Hematopoietic multipotent progenitor cell treated with erythropoietin and hydrocortisone succinate and interleukin-3 and kit ligand, for 6 days (in vitro differentiated cells): ENCODE measurements at regions not wholly inside any gene's neighbourhood (a gene's known extent, or its start where the extent isn't known, plus 50 kb on each side); places are given as distances from the start of the nearest gene placed in this dataset.
"Not testable (repeated sequence)": the region's sequence is repeated elsewhere in the genome, so short reads cannot be mapped to it uniquely, and the experiment has no call there.

Source experiments
- DNase-seq: peaks from one replicate; pipeline ENCODE4 v3.0.0-alpha.2; 2015

GRCh38 chr2:192544371-192544955 lies 349.7 kb upstream of the TMEFF2 start:
- DNase-seq: no peak

DNA sequence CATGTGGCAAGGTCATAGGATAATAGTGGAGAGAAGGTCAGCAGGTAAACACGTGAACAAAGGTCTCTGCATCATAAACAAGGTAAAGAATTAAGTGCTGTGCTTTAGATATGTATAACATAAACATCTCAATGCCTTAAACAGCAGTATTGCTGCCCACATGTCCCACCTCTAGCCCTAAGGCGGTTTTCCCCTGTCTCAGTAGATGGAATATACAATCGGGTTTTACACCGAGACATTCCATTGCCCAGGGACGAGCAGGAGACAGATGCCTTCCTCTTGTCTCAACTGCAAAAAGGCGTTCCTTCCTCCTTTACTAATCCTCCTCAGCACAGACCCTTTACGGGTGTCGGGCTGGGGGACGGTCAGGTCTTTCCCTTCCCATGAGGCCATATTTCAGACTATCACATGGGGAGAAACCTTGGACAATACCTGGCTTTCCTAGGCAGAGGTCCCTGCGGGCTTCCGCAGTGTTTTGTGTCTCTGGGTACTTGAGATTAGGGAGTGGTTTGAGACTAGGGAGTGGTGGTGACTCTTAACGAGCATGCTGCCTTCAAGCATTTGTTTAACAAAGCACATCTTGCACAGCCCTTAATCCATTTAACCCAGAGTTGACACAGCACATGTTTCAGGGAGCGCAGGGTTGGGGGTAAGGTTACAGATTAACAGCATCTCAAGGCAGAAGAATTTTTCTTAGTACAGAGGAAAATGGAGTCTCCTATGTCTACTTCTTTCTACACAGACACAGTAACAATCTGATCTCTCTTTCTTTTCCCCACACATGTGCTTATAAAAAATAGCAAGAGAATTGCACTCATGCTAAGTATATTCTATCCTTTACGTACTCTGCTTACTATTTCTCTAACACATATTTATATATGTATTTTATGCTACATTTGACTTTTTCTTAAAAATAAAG lies 347.7 kb upstream of the TMEFF2 start:
- not testable (repeated sequence) for DNase-seq

- no peak for DNase-seq
Measured at GRCh38 chr2:192539306-192539705, 344.6 kb upstream of the TMEFF2 start.

DNA sequence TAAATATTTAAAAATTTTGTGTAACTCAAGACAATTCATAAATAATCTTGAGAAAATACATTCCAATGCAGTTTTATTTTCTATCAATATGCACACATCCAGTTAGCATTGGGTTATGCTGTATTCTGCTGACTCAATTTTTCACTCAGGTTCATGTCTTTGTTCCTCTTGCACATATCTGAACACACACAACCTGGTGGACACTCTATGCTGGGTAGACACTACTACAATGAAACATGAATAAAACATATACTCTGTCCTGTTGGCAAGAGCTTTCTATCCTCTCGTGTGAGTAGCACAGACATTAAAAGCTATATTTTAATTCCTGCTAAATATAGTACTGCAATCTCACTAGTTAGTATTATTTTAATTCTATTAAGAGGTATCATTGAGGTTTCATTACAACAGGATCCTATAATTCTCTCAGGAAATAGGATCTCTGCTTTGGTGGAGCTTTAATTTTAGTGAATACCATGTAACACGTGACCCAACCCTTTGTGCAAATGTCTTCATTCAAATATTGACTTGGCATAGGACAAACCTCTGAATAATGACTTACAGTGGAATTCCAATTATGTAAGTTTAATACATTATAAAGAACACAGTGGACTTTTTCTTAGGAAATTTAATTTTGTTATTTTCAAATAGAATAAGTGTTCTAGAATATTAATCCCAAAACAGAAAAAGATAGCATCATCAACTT lies 342.3 kb upstream of the TMEFF2 start:
- DNase-seq: no peak

- DNase-seq: no peak
Measured at GRCh38 chr2:192535956-192536921, 341.5 kb upstream of the TMEFF2 start.

DNA sequence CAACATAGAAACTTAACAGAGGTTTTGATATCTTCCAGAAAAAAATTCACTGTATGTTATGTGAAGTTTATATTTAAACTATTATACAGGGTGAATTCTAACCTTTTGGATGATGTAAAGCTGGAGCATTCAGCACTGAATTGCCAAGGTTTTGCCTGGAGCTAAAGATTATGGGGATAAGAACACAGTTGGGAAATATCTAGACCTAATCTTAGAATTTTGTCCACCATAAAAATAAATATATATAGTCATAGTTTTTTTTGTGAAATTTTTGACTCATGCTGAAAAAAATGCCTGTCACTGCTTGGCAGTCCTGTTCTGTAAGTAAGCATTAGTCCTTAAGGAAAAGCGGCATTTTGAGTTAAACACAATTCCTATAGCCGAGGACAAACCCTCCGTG lies 339.3 kb upstream of the TMEFF2 start:
- no peak for DNase-seq

GRCh38 chr2:192524642-192525251 lies 330.0 kb upstream of the TMEFF2 start:
- DNase-seq: not testable (repeated sequence)

DNA sequence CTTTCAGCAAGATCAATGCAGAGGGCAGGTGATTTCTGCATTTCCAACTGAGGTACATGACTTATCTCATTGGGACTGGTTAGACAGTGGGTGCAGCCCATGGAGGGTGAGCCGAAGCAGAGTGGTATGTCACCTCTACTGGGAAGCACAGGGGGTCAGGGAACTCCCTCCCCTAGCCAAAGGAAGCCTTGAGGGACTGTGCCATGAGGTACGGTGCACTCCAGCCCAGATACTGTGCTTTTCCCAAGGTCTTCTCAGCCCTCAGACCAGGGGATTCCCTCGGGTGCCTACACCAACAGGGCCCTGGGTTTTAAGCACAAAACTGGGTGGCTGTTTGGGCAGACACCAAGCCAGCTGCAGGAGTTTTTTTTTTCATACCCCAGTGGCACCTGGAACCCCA lies 329.5 kb upstream of the TMEFF2 start:
- not testable (repeated sequence) for DNase-seq

GRCh38 chr2:192515937-192516336 lies 321.2 kb upstream of the TMEFF2 start:
- no peak for DNase-seq

DNA sequence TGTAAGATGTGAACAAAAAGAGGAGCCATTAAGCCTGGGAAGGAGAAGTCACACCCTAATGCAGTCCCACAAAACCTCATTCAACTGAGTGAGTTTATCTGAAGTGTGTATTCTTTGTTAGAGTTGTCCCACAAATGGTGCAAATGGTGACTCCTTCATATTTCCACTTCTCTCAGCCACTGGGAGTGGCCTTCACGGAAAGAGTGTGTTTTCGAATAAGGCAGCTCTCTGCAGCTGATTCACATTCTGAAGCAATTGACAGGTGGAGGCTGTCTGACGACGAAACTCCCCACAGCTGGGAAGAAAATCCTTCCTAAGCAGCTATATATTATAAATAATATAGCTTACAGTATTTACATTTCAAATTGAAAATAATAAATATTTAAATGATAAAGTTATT lies 318.8 kb upstream of the TMEFF2 start:
- no peak for DNase-seq

GRCh38 chr2:192507836-192508450 lies 313.2 kb upstream of the TMEFF2 start:
- not testable (repeated sequence) for DNase-seq

DNA sequence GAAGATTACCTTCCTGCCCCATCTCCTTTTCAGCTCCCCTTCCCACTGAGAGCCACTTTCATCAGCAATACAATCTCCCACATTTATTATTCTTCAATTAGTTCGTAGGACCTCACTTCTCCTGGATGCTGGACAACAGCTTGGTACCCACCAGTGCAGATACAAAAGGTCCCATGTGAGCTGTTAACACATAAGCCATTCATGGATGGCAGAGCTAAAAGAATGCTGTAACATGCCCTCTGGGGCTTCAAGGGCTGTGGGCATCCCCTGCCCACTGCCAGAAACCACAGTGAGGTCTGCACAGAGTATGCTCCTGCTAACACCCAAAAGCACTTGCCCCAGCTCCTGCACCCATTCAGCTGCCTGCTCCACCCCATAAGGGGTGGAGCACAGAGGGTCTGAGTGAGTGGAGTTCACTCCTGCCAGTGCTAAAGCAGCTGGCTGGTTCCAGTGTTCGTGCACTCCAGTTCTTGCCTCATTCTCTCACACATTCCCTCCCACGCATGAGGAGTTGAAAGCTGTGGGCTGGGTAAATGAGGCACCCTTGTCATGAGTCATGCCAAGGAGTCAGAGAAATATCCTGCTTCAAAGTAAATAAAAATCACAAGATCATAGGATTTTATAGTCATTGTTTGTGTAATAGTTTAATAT lies 305.9 kb upstream of the TMEFF2 start:
- no peak for DNase-seq

DNA sequence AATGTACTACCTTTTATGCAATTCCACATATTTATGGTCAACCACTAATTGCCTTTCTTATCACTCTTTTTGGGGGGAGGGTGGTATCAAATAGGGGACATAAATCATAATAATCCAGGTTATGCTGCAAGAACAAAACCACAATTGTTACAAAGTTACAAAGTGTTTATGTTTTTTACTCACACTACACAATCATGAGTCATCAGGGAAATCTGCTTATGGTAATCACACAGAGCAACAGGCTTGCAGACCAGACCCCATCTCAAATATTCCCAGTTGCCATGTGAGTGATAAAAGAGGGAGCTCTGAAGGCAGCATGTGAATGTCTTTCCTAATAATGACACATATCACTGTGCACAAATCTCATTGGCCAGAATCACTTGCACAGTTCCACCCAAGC lies 304.7 kb upstream of the TMEFF2 start:
- DNase-seq: no peak

GRCh38 chr2:192498747-192499146 lies 304.0 kb upstream of the TMEFF2 start:
- no peak for DNase-seq

- not testable (repeated sequence) for DNase-seq
Measured at GRCh38 chr2:192488158-192488557, 293.4 kb upstream of the TMEFF2 start.

- no peak for DNase-seq
Measured at GRCh38 chr2:192487636-192488035, 292.9 kb upstream of the TMEFF2 start.

DNA sequence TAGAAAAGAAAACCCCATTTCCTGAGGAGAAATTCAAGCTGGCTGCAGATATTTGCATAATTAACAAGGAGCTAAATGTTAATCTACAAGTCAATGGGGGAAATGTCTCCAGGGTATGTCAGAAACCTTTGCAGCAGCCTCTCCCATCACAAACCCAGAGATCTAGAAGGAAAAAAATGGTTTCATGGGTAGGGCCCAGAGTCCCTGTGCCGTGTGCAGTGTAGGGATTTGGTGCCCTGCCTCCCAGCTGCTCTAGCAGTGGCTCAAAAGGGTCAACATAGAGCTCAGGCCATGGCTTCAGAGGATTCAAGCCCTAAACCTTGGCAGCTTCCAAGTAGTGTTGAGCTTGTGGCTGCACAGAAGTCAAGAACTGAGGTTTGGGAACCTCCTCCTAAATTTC lies 290.2 kb upstream of the TMEFF2 start:
- DNase-seq: no peak

DNA sequence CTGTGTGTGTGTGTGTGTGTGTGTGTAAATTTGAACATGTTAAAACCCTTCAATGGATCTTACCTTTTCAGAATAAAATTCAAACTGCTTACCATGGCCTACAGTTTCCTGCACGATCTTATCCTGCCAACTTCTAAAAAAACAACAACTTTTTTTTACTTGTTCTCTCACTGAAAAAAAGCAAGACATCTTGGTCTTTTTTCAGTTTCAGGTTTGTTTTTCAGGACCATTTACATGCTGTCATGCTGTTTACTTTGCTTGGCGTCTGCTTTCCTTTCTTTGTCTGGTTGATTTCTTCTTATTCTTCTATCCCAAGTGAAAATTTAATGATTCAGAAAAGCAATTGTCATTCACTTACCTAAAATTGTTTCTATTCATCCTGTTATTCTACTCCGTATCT lies 286.3 kb upstream of the TMEFF2 start:
- DNase-seq: no peak

DNA sequence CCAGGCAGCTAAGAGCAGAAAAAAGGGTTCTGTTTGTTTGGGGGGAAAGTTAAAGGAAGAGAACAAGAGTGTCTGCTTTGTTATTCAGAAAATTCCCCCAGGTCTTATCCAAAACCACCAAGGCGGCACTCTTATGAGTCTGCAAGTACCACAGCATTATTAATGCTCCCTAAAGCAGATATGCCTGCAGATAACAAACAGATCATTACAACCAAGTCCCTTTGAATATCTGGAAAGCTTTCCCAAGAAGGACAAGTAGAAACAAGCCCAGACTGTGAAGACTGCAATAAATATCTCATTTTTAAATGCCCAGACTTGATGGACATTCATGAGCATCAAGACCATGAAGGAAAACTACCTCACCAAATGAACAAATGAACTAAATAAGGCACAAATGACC lies 278.6 kb upstream of the TMEFF2 start:
- no peak for DNase-seq

- DNase-seq: no peak
Measured at GRCh38 chr2:192471982-192472381, 277.2 kb upstream of the TMEFF2 start.

DNA sequence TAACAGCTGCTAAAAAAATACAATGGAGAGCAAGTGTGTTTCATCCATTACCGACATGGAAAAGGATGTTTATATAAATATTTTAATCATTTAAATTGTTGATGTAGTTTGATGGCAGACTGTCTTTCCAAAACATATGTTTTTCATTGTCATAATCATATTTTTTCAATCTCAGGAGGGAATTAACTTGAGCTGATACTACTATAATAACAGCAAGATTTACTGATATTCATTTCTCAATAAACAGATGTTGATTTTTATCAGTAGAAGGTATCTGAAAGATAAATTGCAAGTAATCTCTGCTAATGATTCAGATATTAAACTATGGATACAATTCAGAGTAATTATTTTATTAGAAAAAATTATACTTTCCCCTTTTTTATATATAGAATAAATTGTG lies 274.9 kb upstream of the TMEFF2 start:
- no peak for DNase-seq
